ENCODE measurements at regions not wholly inside any gene's neighbourhood (a gene's known extent, or its start where the extent isn't known, plus 50 kb on each side); places are given as distances from the start of the nearest gene placed in this dataset.

DNA sequence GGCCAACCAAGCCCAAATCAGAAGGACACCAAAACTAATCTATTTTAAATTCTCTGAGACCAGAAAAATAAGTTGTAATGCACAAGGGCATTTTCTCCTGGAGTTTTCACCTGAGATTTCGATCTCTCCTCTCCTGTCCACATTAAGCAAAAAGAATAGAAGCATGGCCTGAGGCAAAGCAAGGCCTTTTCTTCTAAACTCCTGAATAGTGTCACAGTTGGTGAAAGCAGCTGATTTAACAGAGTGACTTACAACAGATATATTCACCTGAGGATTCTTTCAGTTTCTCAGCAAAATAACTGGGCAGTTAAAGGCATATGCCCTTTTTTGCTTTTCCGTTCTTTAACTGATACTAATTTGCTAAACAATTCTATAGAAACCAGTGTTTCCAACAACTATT is 547.7 kb downstream of the EFNA5 start:
- TF ChIP-seq, protein P1, sequence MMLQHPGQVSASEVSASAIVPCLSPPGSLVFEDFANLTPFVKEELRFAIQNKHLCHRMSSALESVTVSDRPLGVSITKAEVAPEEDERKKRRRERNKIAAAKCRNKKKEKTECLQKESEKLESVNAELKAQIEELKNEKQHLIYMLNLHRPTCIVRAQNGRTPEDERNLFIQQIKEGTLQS (IDR thresholded peaks at IDR 0.05), result no peak
- no peak for TF ChIP-seq SP1 (IDR thresholded peaks at IDR 0.05; ENCODE audit: low read depth)
- TF ChIP-seq POLR2AphosphoS5 (IDR thresholded peaks at IDR 0.05; ENCODE audit: low read depth, low read length), result no peak
- TF ChIP-seq, protein P2, sequence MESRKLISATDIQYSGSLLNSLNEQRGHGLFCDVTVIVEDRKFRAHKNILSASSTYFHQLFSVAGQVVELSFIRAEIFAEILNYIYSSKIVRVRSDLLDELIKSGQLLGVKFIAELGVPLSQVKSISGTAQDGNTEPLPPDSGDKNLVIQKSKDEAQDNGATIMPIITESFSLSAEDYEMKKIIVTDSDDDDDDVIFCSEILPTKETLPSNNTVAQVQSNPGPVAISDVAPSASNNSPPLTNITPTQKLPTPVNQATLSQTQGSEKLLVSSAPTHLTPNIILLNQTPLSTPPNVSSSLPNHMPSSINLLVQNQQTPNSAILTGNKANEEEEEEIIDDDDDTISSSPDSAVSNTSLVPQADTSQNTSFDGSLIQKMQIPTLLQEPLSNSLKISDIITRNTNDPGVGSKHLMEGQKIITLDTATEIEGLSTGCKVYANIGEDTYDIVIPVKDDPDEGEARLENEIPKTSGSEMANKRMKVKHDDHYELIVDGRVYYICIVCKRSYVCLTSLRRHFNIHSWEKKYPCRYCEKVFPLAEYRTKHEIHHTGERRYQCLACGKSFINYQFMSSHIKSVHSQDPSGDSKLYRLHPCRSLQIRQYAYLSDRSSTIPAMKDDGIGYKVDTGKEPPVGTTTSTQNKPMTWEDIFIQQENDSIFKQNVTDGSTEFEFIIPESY (IDR thresholded peaks at IDR 0.05; ENCODE audit: extremely low read depth, insufficient replicate concordance, low read length), result no peak
- BruUV-seq (replicated peaks), result no TSS peak
- Histone ChIP-seq H3K36me3 (ENCODE audit: control insufficient read depth in 1 of 2, insufficient read depth in 2 of 2, low read length in 2 of 2) (no peaks in the 10 kb centered on the region), H3K9me2 (ENCODE audit: insufficient read depth) (no peaks in the 10 kb centered on the region), H3K4me1 (ENCODE audit: control insufficient read depth in 1 of 2, insufficient read depth in 2 of 2, low read length in 2 of 2) (no peaks in the 10 kb centered on the region), H3K4me3 (replicated peaks in 1 of 2; ENCODE audit: low read depth in 1 of 2, low read length in 2 of 2) (no peak overlapping the region), H2AFZ (ENCODE audit: low read depth, low read length, poor library complexity, severe bottlenecking) (no peak overlapping the region), H4K20me1 (ENCODE audit: insufficient read depth) (no peaks in the 10 kb centered on the region), H3K27me3 (ENCODE audit: insufficient read depth, low read length) (no peaks in the 10 kb centered on the region), H3K27ac (ENCODE audit: low read depth, low read length) (no peak overlapping the region), H3K9ac (ENCODE audit: low read length) (no peak overlapping the region), H3K79me2 (ENCODE audit: insufficient read depth, low read length) (no peaks in the 10 kb centered on the region), H3K9me3 (ENCODE audit: control insufficient read depth in 1 of 2, insufficient read depth in 1 of 2, low read depth in 1 of 2, low read length in 2 of 2) (no peaks in the 10 kb centered on the region), H3K4me2 (ENCODE audit: low read length) (no peak overlapping the region)
- intact Hi-C loops (cut with micrococcal nuclease), result no loop called here
- ChIA-PET CTCF (no interaction called here), RAD21 (ENCODE audit: low non-redundant PET in 1 of 2, low total read pairs in 2 of 2, uncharacterized antibody in 2 of 2, unreplicated experiment in 2 of 2) (no interaction called here), POLR2A (no interaction called here)
- no peak for ATAC-seq
- no peak for DNase-seq (ENCODE audit: low read depth, low spot score)

DNA sequence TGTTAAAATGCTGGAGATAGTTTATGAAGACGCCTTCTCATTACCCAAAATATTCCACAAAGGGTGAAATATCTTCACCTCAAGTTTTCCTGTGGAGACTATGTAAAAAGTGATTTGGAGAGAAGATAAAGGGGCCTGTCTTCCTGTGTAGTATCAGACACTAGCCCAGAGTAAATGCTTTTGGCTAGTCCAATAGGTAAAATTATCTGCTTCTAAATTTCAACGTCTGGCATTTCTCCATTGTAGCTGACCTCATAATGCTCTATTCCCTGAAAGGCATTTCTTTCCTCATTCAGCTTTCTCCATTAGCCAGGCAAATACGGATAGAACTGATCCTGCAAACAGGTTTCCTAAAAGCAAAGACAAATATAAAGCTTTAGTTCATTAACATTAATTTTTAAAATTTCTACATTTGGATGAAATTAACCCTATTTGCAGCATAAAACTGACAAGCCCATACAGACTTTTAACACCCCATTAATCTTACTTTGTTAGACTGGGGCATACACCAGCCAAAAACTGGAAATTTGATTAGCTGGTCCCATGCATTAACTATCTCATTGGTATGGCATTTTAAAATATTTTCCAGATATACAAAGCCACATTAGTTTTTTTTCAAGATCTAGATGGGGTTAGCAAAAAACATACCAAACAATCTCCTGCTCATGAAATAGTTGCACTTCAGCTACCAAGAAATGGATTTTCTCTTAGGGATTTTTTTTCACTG is 548.8 kb downstream of the EFNA5 start:
- no TSS peak for BruUV-seq (replicated peaks)
- H3K79me2 ChIP-seq (ENCODE audit: insufficient read depth, low read length), result no peaks in the 10 kb centered on the region
- POLR2A ChIA-PET, result no interaction called here
- H3K27ac ChIP-seq (ENCODE audit: low read depth, low read length), result no peak overlapping the region
- no peaks in the 10 kb centered on the region for H3K36me3 ChIP-seq (ENCODE audit: control insufficient read depth in 1 of 2, insufficient read depth in 2 of 2, low read length in 2 of 2)
- no peak overlapping the region for H3K4me3 ChIP-seq (replicated peaks in 1 of 2; ENCODE audit: low read depth in 1 of 2, low read length in 2 of 2)
- CTCF ChIA-PET, result no interaction called here
- intact Hi-C loops (cut with micrococcal nuclease), result no loop called here
- no peak for TF ChIP-seq TCF7L2 (IDR thresholded peaks at IDR 0.05; ENCODE audit: borderline replicate concordance, extremely low read depth, insufficient read depth, insufficient read length)
- no peak for TF ChIP-seq RAD21 (IDR thresholded peaks at IDR 0.05; ENCODE audit: low read depth)
- no peak for TF ChIP-seq YY1 (IDR thresholded peaks at IDR 0.05; ENCODE audit: extremely low read depth, insufficient replicate concordance, low read depth, low read length)
- no peak for TF ChIP-seq CEBPB (IDR thresholded peaks at IDR 0.05; ENCODE audit: low read depth)
- no peak for TF ChIP-seq POLR2AphosphoS5 (IDR thresholded peaks at IDR 0.05; ENCODE audit: low read depth, low read length)
- TF ChIP-seq JUND (IDR thresholded peaks at IDR 0.05), result no peak
- TF ChIP-seq CBX3 (IDR thresholded peaks at IDR 0.05; ENCODE audit: low read depth), result no peak
- no peak for TF ChIP-seq SRF (IDR thresholded peaks at IDR 0.05; ENCODE audit: low read depth)
- no peak for TF ChIP-seq SP1 (IDR thresholded peaks at IDR 0.05; ENCODE audit: low read depth)
- TF ChIP-seq, protein P3, sequence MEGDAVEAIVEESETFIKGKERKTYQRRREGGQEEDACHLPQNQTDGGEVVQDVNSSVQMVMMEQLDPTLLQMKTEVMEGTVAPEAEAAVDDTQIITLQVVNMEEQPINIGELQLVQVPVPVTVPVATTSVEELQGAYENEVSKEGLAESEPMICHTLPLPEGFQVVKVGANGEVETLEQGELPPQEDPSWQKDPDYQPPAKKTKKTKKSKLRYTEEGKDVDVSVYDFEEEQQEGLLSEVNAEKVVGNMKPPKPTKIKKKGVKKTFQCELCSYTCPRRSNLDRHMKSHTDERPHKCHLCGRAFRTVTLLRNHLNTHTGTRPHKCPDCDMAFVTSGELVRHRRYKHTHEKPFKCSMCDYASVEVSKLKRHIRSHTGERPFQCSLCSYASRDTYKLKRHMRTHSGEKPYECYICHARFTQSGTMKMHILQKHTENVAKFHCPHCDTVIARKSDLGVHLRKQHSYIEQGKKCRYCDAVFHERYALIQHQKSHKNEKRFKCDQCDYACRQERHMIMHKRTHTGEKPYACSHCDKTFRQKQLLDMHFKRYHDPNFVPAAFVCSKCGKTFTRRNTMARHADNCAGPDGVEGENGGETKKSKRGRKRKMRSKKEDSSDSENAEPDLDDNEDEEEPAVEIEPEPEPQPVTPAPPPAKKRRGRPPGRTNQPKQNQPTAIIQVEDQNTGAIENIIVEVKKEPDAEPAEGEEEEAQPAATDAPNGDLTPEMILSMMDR (IDR thresholded peaks at IDR 0.05 in 2 of 3, conservative IDR thresholded peaks at IDR 0.05 in 1 of 3; ENCODE audit: borderline replicate concordance in 1 of 3, insufficient read depth in 1 of 3, low read depth in 2 of 3, low read length in 2 of 3), result no peak
- no peak for TF ChIP-seq EZH2phosphoT487 (IDR thresholded peaks at IDR 0.05; ENCODE audit: borderline replicate concordance)
- ATAC-seq (no peak), DNase-seq (ENCODE audit: low read depth, low spot score) (no peak)
- no peak overlapping the region for H2AFZ ChIP-seq (ENCODE audit: low read depth, low read length, poor library complexity, severe bottlenecking)
- no peaks in the 10 kb centered on the region for H3K4me1 ChIP-seq (ENCODE audit: control insufficient read depth in 1 of 2, insufficient read depth in 2 of 2, low read length in 2 of 2)
- no peaks in the 10 kb centered on the region for H3K27me3 ChIP-seq (ENCODE audit: insufficient read depth, low read length)
- H3K9ac ChIP-seq (ENCODE audit: low read length), result no peak overlapping the region
- no peak overlapping the region for H3K4me2 ChIP-seq (ENCODE audit: low read length)
- H3K9me2 ChIP-seq (ENCODE audit: insufficient read depth), result no peaks in the 10 kb centered on the region
- no peaks in the 10 kb centered on the region for H4K20me1 ChIP-seq (ENCODE audit: insufficient read depth)
- H3K9me3 ChIP-seq (ENCODE audit: control insufficient read depth in 1 of 2, insufficient read depth in 1 of 2, low read depth in 1 of 2, low read length in 2 of 2), result no peaks in the 10 kb centered on the region
- RAD21 ChIA-PET (ENCODE audit: low non-redundant PET in 1 of 2, low total read pairs in 2 of 2, uncharacterized antibody in 2 of 2, unreplicated experiment in 2 of 2), result no interaction called here

Measured in HCT116 (cell line).